SW 1271 (cell line): ENCODE measurements at regions not wholly inside any gene's neighbourhood (a gene's known extent, or its start where the extent isn't known, plus 50 kb on each side); places are given as distances from the start of the nearest gene placed in this dataset.
"Not testable (repeated sequence)": the region's sequence is repeated elsewhere in the genome, so short reads cannot be mapped to it uniquely, and the experiment has no call there.

ENCODE experiments used
- DNase-seq, 2 experiments: peaks; one replicate each; lab custom pipeline; 2025; lab: John Stamatoyannopoulos, UW

GRCh38 chr7:409339-410281, 110.0 kb downstream of the PDGFA start:
- no peak for DNase-seq

GRCh38 chr7:410395-410910, 109.2 kb downstream of the PDGFA start:
- DNase-seq: no peak

GRCh38 chr7:411116-411515, 108.5 kb downstream of the PDGFA start:
- DNase-seq: not testable (repeated sequence)

GRCh38 chr7:411677-412312, 107.9 kb downstream of the PDGFA start:
- no peak for DNase-seq

- no peak for DNase-seq
These were observed 107.3 kb downstream of the PDGFA start for GRCh38 chr7:412313-412710.

- DNase-seq: no peak
These were observed 104.7 kb downstream of the PDGFA start for GRCh38 chr7:414681-415560.

- no peak for DNase-seq
These were observed 103.8 kb downstream of the PDGFA start for GRCh38 chr7:415646-416525.

- DNase-seq: no peak
These were observed 102.7 kb downstream of the PDGFA start for GRCh38 chr7:416761-417624.

- no peak for DNase-seq
These were observed 102.1 kb downstream of the PDGFA start for GRCh38 chr7:417625-417889.

- no peak for DNase-seq
These were observed 101.6 kb downstream of the PDGFA start for GRCh38 chr7:417973-418601.

GRCh38 chr7:418636-419280, 100.9 kb downstream of the PDGFA start:
- DNase-seq: no peak

- no peak for DNase-seq
These were observed 99.2 kb downstream of the PDGFA start for GRCh38 chr7:420142-421093.

GRCh38 chr7:421136-421991, 98.3 kb downstream of the PDGFA start:
- no peak for DNase-seq

GRCh38 chr7:422191-422885, 97.3 kb downstream of the PDGFA start:
- no peak for DNase-seq

GRCh38 chr7:422886-423225, 96.8 kb downstream of the PDGFA start:
- no peak for DNase-seq

- DNase-seq: no peak
These were observed 96.1 kb downstream of the PDGFA start for GRCh38 chr7:423312-424260.
